Neural cell (in vitro differentiated cells): ENCODE measurements at regions not wholly inside any gene's neighbourhood (a gene's known extent, or its start where the extent isn't known, plus 50 kb on each side); places are given as distances from the start of the nearest gene placed in this dataset.

ENCODE experiments used
- H2AFZ ChIP-seq: fragments of 200-600, 300-800 bp; sonication (generic), shearing (Covaris generic); 2 replicates; pipeline ENCODE4 v1.6.0; 2014; ENCODE audit warnings: low read depth, mild to moderate bottlenecking, antibody characterized with exemption, low read length, moderate library complexity
- H3F3A ChIP-seq: fragments of 200-600 bp; shearing (Covaris generic); 2 replicates; pipeline ENCODE4 v1.6.1; 2016; ENCODE audit warnings: mild to moderate bottlenecking, moderate library complexity, mixed read lengths, antibody characterized with exemption, low read length; ENCODE audit not compliant: insufficient read depth, poor library complexity, severe bottlenecking
- H3K27ac ChIP-seq: fragments of 200-600, 300-800 bp; sonication (generic), shearing (Covaris generic); 2 replicates; pipeline ENCODE4 v1.5.1; 2014; ENCODE audit warnings: mild to moderate bottlenecking, low read length, moderate library complexity
- H3K27me3 ChIP-seq: fragments of 300-800, 200-600 bp; sonication (generic), shearing (Covaris generic); 2 replicates; pipeline ENCODE4 v1.6.0; 2014; ENCODE audit warnings: mild to moderate bottlenecking, low read depth, low read length, moderate library complexity; ENCODE audit not compliant: insufficient read depth
- H3K36me3 ChIP-seq: fragments of 300-800, 200-600 bp; sonication (generic), shearing (Covaris generic); 2 replicates; pipeline ENCODE4 v1.5.1; 2014; ENCODE audit warnings: mild to moderate bottlenecking, antibody characterized with exemption, low read length, moderate library complexity; ENCODE audit not compliant: insufficient read depth
- H3K4me2 ChIP-seq: fragments of 300-800, 200-600 bp; sonication (generic), shearing (Covaris generic); 2 replicates; pipeline ENCODE4 v1.6.0; 2014; ENCODE audit warnings: mild to moderate bottlenecking, low read length
- H3K4me3 ChIP-seq: fragments of 300-800, 200-600 bp; sonication (generic), shearing (Covaris generic); 2 replicates; pipeline ENCODE4 v1.5.1; 2014; ENCODE audit warnings: mild to moderate bottlenecking, low read length, moderate library complexity
- H3K79me2 ChIP-seq: fragments of 200-600 bp; shearing (Covaris generic); replicated peaks from 2 replicates; pipeline ENCODE4 v1.6.0; 2014; ENCODE audit warnings: mild to moderate bottlenecking, low read length, moderate library complexity; ENCODE audit not compliant: insufficient read depth
- H3K9ac ChIP-seq: fragments of 300-800, 200-600 bp; sonication (generic), shearing (Covaris generic); 2 replicates; pipeline ENCODE4 v1.6.1; 2016; ENCODE audit warnings: mild to moderate bottlenecking, low read length, mixed read lengths
- H3K9me2 ChIP-seq: fragments of 200-600 bp; shearing (Covaris generic); 2 replicates; pipeline ENCODE4 v1.6.1; 2016; ENCODE audit warnings: mild to moderate bottlenecking, low read length, mixed read lengths; ENCODE audit not compliant: insufficient read depth
- H3K9me3 ChIP-seq: fragments of 200-600, 300-800 bp; sonication (generic), shearing (Covaris generic); 2 replicates; pipeline ENCODE4 v1.6.1; 2016; ENCODE audit warnings: mild to moderate bottlenecking, mixed run types, low read length, moderate library complexity, mixed read lengths
- H4K20me1 ChIP-seq: fragments of 200-600 bp; shearing (Covaris generic); 2 replicates; pipeline ENCODE4 v1.6.1; 2016; ENCODE audit warnings: mild to moderate bottlenecking, mixed run types; ENCODE audit not compliant: insufficient read depth
- EP300 ChIP-seq: fragments of 450-650 bp; conservative IDR thresholded peaks from 2 replicates; pipeline ENCODE4 v1.6.1; 2014; ENCODE audit warnings: antibody characterized with exemption, mild to moderate bottlenecking, moderate library complexity; ENCODE audit not compliant: poor library complexity, severe bottlenecking
- EZH2 ChIP-seq: fragments of 200-600, 300-800 bp; shearing (Covaris generic), sonication (generic); IDR thresholded peaks from 2 replicates; pipeline ENCODE4 v1.6.1; 2014; ENCODE audit warnings: antibody characterized with exemption, low read length, borderline replicate concordance, mild to moderate bottlenecking; ENCODE audit not compliant: insufficient read depth, poor library complexity, severe bottlenecking
- MXI1 ChIP-seq: fragments of 450-650 bp; conservative IDR thresholded peaks from 2 replicates; pipeline ENCODE4 v1.6.1; 2014; ENCODE audit warnings: antibody characterized with exemption, mild to moderate bottlenecking; ENCODE audit not compliant: poor library complexity, severe bottlenecking
- POLR2AphosphoS5 ChIP-seq: IDR thresholded peaks from 2 replicates; pipeline ENCODE4 v1.6.1; 2012
- RAD21 ChIP-seq: fragments of 450-650 bp; conservative IDR thresholded peaks from 2 replicates; pipeline ENCODE4 v1.6.1; 2014; ENCODE audit warnings: antibody characterized with exemption, mild to moderate bottlenecking, moderate library complexity
- SMC3 ChIP-seq: fragments of 450-650 bp; conservative IDR thresholded peaks from 2 replicates; pipeline ENCODE4 v1.6.1; 2014; ENCODE audit warnings: antibody characterized with exemption, mild to moderate bottlenecking, moderate library complexity; ENCODE audit not compliant: poor library complexity
- TAF1 ChIP-seq: IDR thresholded peaks from 2 replicates; pipeline ENCODE4 v1.6.1; 2012; ENCODE audit warnings: low read depth
- TF ChIP-seq, protein P1 (sequence below): IDR thresholded peaks from 2 replicates; pipeline ENCODE4 v1.6.1; 2012; ENCODE audit warnings: borderline replicate concordance
- TF ChIP-seq, protein P2 (sequence below): fragments of 450-650 bp; IDR thresholded peaks from 2 replicates; pipeline ENCODE4 v1.5.1; 2014; ENCODE audit warnings: antibody characterized with exemption, mild to moderate bottlenecking, moderate library complexity; ENCODE audit not compliant: poor library complexity, severe bottlenecking

DNA sequence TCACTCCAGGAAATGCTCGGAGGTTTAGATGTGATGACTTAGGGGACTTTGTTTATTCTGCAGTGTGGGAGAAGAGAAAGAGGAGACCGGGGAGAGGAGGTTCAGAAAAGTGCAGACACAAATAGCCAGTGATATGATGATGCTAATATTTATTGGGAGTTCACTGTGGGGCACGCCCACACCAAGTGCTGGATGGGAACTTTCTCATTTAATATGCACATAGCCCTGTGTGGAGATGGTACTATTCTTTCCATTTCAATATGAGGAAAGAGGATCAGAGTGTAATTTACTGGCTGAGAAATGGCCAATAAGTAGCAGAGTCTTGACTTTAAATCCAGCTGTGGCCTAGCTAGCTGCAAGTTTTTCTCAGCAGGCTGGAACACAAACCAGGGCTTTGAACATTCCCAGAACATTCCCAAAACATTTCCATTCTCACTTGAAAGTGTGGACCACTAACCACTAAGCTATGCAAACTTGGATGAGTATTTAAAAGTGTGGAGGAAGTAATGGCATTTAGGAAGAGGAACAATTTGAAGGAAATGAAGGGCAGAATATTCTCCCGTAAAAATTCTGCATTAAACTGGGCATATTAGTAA, 231.7 kb downstream of the HS3ST1 start:
- H3K4me2 ChIP-seq = no peak overlapping the region
- no peaks in the 10 kb centered on the region for H3K9me3 ChIP-seq
- H3K9me2 ChIP-seq = no peaks in the 10 kb centered on the region
- TF ChIP-seq MXI1 (no peak), SMC3 (no peak), EP300 (no peak), POLR2AphosphoS5 (no peak), RAD21 (no peak), TAF1 (no peak), EZH2 (no peak)
- TF ChIP-seq, protein P1, sequence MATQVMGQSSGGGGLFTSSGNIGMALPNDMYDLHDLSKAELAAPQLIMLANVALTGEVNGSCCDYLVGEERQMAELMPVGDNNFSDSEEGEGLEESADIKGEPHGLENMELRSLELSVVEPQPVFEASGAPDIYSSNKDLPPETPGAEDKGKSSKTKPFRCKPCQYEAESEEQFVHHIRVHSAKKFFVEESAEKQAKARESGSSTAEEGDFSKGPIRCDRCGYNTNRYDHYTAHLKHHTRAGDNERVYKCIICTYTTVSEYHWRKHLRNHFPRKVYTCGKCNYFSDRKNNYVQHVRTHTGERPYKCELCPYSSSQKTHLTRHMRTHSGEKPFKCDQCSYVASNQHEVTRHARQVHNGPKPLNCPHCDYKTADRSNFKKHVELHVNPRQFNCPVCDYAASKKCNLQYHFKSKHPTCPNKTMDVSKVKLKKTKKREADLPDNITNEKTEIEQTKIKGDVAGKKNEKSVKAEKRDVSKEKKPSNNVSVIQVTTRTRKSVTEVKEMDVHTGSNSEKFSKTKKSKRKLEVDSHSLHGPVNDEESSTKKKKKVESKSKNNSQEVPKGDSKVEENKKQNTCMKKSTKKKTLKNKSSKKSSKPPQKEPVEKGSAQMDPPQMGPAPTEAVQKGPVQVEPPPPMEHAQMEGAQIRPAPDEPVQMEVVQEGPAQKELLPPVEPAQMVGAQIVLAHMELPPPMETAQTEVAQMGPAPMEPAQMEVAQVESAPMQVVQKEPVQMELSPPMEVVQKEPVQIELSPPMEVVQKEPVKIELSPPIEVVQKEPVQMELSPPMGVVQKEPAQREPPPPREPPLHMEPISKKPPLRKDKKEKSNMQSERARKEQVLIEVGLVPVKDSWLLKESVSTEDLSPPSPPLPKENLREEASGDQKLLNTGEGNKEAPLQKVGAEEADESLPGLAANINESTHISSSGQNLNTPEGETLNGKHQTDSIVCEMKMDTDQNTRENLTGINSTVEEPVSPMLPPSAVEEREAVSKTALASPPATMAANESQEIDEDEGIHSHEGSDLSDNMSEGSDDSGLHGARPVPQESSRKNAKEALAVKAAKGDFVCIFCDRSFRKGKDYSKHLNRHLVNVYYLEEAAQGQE = no peak
- TF ChIP-seq, protein P2, sequence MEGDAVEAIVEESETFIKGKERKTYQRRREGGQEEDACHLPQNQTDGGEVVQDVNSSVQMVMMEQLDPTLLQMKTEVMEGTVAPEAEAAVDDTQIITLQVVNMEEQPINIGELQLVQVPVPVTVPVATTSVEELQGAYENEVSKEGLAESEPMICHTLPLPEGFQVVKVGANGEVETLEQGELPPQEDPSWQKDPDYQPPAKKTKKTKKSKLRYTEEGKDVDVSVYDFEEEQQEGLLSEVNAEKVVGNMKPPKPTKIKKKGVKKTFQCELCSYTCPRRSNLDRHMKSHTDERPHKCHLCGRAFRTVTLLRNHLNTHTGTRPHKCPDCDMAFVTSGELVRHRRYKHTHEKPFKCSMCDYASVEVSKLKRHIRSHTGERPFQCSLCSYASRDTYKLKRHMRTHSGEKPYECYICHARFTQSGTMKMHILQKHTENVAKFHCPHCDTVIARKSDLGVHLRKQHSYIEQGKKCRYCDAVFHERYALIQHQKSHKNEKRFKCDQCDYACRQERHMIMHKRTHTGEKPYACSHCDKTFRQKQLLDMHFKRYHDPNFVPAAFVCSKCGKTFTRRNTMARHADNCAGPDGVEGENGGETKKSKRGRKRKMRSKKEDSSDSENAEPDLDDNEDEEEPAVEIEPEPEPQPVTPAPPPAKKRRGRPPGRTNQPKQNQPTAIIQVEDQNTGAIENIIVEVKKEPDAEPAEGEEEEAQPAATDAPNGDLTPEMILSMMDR = no peak
- no peak overlapping the region for H3K27ac ChIP-seq
- H3K4me3 ChIP-seq = no peak overlapping the region
- no peaks in the 10 kb centered on the region for H4K20me1 ChIP-seq
- H3K9ac ChIP-seq = no peak overlapping the region
- H3K79me2 ChIP-seq = no peaks in the 10 kb centered on the region
- H3K36me3 ChIP-seq = no peaks in the 10 kb centered on the region
- no peaks in the 10 kb centered on the region for H3K27me3 ChIP-seq
- no peak overlapping the region for H2AFZ ChIP-seq
- no peaks in the 10 kb centered on the region for H3F3A ChIP-seq

DNA sequence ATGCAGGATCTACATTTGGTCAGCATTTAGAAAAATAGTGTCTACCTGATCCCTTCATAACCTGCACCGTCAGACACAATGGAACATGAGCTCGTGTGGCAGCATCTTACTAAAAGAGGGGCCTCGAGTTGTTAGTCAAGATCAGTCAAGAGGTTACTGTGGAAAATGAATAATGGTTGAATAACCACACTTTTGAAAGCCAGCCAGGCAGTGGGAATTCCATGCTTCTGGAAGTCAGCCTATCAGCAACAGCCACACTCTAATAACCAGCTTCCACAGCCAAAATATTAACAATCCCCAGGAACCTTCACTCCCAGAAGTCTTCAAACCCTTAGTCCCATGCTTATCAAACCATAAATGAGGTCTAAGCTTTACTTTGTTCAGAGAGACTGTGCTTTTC, 234.3 kb downstream of the HS3ST1 start:
- TF ChIP-seq MXI1 (no peak), TAF1 (no peak), POLR2AphosphoS5 (no peak), EZH2 (no peak), SMC3 (no peak), EP300 (no peak), RAD21 (no peak)
- TF ChIP-seq, protein P2 = no peak
- TF ChIP-seq, protein P1 = no peak

More for the DNA sequence above, 234.3 kb downstream of the HS3ST1 start:
- Histone ChIP-seq H3K9me2 (no peaks in the 10 kb centered on the region), H3K4me2 (no peak overlapping the region), H3F3A (peaks cover 4% of the 10 kb centered on the region), H3K79me2 (no peaks in the 10 kb centered on the region), H4K20me1 (no peaks in the 10 kb centered on the region), H3K9ac (no peak overlapping the region), H3K4me3 (no peak overlapping the region), H2AFZ (no peak overlapping the region), H3K9me3 (no peaks in the 10 kb centered on the region), H3K27ac (no peak overlapping the region), H3K36me3 (no peaks in the 10 kb centered on the region), H3K27me3 (no peaks in the 10 kb centered on the region)
